ENCODE measurements at regions not wholly inside any gene's neighbourhood (a gene's known extent, or its start where the extent isn't known, plus 50 kb on each side); places are given as distances from the start of the nearest gene placed in this dataset.

DNA sequence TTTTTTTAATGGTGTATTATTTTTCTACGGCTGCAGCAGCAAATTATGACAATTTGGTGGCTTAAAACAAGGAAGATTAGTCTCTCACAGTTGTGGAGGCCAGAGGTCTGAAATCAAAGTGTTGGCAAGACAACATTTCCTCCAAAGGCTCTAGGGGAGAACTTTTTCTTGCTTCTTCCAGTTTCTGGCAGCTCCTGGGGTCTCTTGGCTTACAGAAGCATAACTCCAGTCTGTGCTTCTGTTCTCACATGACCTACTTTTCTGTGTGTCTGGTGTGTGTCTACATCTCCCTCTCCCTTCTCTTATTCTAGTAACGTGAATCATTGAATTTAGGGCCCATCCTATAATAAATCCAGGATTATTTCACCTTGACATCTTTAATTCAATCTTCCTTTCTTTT lies 551.9 kb upstream of the LUZP2 start:
- TF ChIP-seq, protein P1, sequence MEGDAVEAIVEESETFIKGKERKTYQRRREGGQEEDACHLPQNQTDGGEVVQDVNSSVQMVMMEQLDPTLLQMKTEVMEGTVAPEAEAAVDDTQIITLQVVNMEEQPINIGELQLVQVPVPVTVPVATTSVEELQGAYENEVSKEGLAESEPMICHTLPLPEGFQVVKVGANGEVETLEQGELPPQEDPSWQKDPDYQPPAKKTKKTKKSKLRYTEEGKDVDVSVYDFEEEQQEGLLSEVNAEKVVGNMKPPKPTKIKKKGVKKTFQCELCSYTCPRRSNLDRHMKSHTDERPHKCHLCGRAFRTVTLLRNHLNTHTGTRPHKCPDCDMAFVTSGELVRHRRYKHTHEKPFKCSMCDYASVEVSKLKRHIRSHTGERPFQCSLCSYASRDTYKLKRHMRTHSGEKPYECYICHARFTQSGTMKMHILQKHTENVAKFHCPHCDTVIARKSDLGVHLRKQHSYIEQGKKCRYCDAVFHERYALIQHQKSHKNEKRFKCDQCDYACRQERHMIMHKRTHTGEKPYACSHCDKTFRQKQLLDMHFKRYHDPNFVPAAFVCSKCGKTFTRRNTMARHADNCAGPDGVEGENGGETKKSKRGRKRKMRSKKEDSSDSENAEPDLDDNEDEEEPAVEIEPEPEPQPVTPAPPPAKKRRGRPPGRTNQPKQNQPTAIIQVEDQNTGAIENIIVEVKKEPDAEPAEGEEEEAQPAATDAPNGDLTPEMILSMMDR (IDR thresholded peaks at IDR 0.05) = no peak
- TF ChIP-seq POLR2A (IDR thresholded peaks at IDR 0.05) = no peak
